GM19397 (cell line): ENCODE measurements at regions not wholly inside any gene's neighbourhood (a gene's known extent, or its start where the extent isn't known, plus 50 kb on each side); places are given as distances from the start of the nearest gene placed in this dataset.
"Not testable (repeated sequence)": the region's sequence is repeated elsewhere in the genome, so short reads cannot be mapped to it uniquely, and the experiment has no call there.

Experiments
- ATAC-seq: cut with Tn5 transposase; IDR thresholded peaks from one replicate; pipeline ENCODE4 v1.9.1; 2021; ENCODE audit warnings: mild to moderate bottlenecking, moderate library complexity; ENCODE audit not compliant: unreplicated experiment

- ATAC-seq: no peak
These were observed 128.9 kb downstream of the TMEM200A start for GRCh38 chr6:130494729-130495128.

- ATAC-seq: no peak
These were observed 134.9 kb downstream of the TMEM200A start for GRCh38 chr6:130500693-130501092.

- ATAC-seq: no peak
These were observed 137.3 kb downstream of the TMEM200A start for GRCh38 chr6:130503146-130503545.

GRCh38 chr6:130505808-130506598 lies 140.2 kb downstream of the TMEM200A start:
- ATAC-seq: no peak

GRCh38 chr6:130507005-130507665 lies 141.3 kb downstream of the TMEM200A start:
- ATAC-seq: not testable (repeated sequence)

- ATAC-seq: no peak
These were observed 141.8 kb downstream of the TMEM200A start for GRCh38 chr6:130507666-130508028.

GRCh38 chr6:130513770-130514169 lies 148.0 kb downstream of the TMEM200A start:
- peak; percentile 55 for ATAC-seq

- no peak for ATAC-seq
These were observed 148.9 kb downstream of the TMEM200A start for GRCh38 chr6:130514712-130515111.

- ATAC-seq: no peak
These were observed 149.5 kb downstream of the TMEM200A start for GRCh38 chr6:130515306-130515705.

GRCh38 chr6:130516604-130517003 lies 150.8 kb downstream of the TMEM200A start:
- ATAC-seq: no peak

GRCh38 chr6:130517444-130517931 lies 151.7 kb downstream of the TMEM200A start:
- ATAC-seq: peak; percentile 82

GRCh38 chr6:130518588-130518987 lies 152.8 kb downstream of the TMEM200A start:
- no peak for ATAC-seq

- no peak for ATAC-seq
These were observed 154.4 kb downstream of the TMEM200A start for GRCh38 chr6:130520221-130520620.

- no peak for ATAC-seq
These were observed 155.0 kb downstream of the TMEM200A start for GRCh38 chr6:130520801-130521200.

GRCh38 chr6:130524552-130524951 lies 158.7 kb downstream of the TMEM200A start:
- no peak for ATAC-seq

GRCh38 chr6:130525408-130525807 lies 159.6 kb downstream of the TMEM200A start:
- ATAC-seq: no peak

- ATAC-seq: no peak
These were observed 160.6 kb downstream of the TMEM200A start for GRCh38 chr6:130526466-130526865.

GRCh38 chr6:130527173-130527572 lies 161.4 kb downstream of the TMEM200A start:
- no peak for ATAC-seq

GRCh38 chr6:130529569-130530149 lies 163.8 kb downstream of the TMEM200A start:
- ATAC-seq: no peak

GRCh38 chr6:130534627-130535026 lies 168.8 kb downstream of the TMEM200A start:
- ATAC-seq: no peak

GRCh38 chr6:130535242-130535641 lies 169.4 kb downstream of the TMEM200A start:
- ATAC-seq: no peak

GRCh38 chr6:130537447-130537846 lies 171.6 kb downstream of the TMEM200A start:
- no peak for ATAC-seq
